Skin of body (tissue), 1 donor: ENCODE measurements at regions not wholly inside any gene's neighbourhood (a gene's known extent, or its start where the extent isn't known, plus 50 kb on each side); places are given as distances from the start of the nearest gene placed in this dataset.
"Not testable (repeated sequence)": the region's sequence is repeated elsewhere in the genome, so short reads cannot be mapped to it uniquely, and the experiment has no call there.

Experiments used
- DNase-seq: peaks from one replicate; lab custom pipeline; 2025; lab: John Stamatoyannopoulos, UW

- DNase-seq, result no peak
Observed at GRCh38 chr1:213464786-213465460, 413.9 kb downstream of the RPS6KC1 start.

- DNase-seq, result no peak
Observed at GRCh38 chr1:213466541-213466940, 415.5 kb downstream of the RPS6KC1 start.

GRCh38 chr1:213474054-213474453, 423.0 kb downstream of the RPS6KC1 start:
- no peak for DNase-seq

- DNase-seq, result no peak
Observed at GRCh38 chr1:213481395-213481794, 430.4 kb downstream of the RPS6KC1 start.

GRCh38 chr1:213484333-213484732, 433.3 kb downstream of the RPS6KC1 start:
- DNase-seq, result no peak

- DNase-seq, result no peak
Observed at GRCh38 chr1:213484758-213485157, 433.7 kb downstream of the RPS6KC1 start.

GRCh38 chr1:213486488-213486887, 435.4 kb downstream of the RPS6KC1 start:
- no peak for DNase-seq

GRCh38 chr1:213491468-213491867, 440.4 kb downstream of the RPS6KC1 start:
- no peak for DNase-seq

GRCh38 chr1:213492161-213493041, 441.4 kb downstream of the RPS6KC1 start:
- no peak for DNase-seq

GRCh38 chr1:213499444-213499843, 448.4 kb downstream of the RPS6KC1 start:
- no peak for DNase-seq

GRCh38 chr1:213507472-213508223, 456.6 kb downstream of the RPS6KC1 start:
- DNase-seq, result no peak

GRCh38 chr1:213511173-213511572, 460.1 kb downstream of the RPS6KC1 start:
- DNase-seq, result no peak

- no peak for DNase-seq
Observed at GRCh38 chr1:213512316-213512715, 461.3 kb downstream of the RPS6KC1 start.

GRCh38 chr1:213513006-213513405, 462.0 kb downstream of the RPS6KC1 start:
- no peak for DNase-seq

GRCh38 chr1:213514408-213515179, 463.6 kb downstream of the RPS6KC1 start:
- DNase-seq, result not testable (repeated sequence)

- no peak for DNase-seq
Observed at GRCh38 chr1:213519098-213519497, 468.1 kb downstream of the RPS6KC1 start.

GRCh38 chr1:213521206-213521605, 466.6 kb upstream of the PROX1 start:
- no peak for DNase-seq

GRCh38 chr1:213523781-213524398, 463.9 kb upstream of the PROX1 start:
- no peak for DNase-seq

- no peak for DNase-seq
Observed at GRCh38 chr1:213526306-213526705, 461.5 kb upstream of the PROX1 start.

- DNase-seq, result no peak
Observed at GRCh38 chr1:213530611-213531320, 457.0 kb upstream of the PROX1 start.
